Body of pancreas (tissue), 4 donors: ENCODE measurements at regions not wholly inside any gene's neighbourhood (a gene's known extent, or its start where the extent isn't known, plus 50 kb on each side); places are given as distances from the start of the nearest gene placed in this dataset.

ENCODE experiments used
- ATAC-seq: fragments of 150-250 bp; one replicate; pipeline ENCODE4 v1.9.1; 2016
- DNase-seq, 4 donors: peaks; one replicate each; pipeline ENCODE4 v3.0.0-alpha.2; 2019
- H3K27ac ChIP-seq, 4 donors: fragments of 200-600 bp; sonication (generic); 1 replicate in 3 of 4; 2 replicates in 1 of 4; pipeline versions ENCODE4 v1.5.1 to v1.6.1; 2016 to 2019; ENCODE audit warnings: mild to moderate bottlenecking in 1 of 4, mixed read lengths in 1 of 4, moderate library complexity in 1 of 4
- H3K27me3 ChIP-seq, 2 donors: fragments of 200-600 bp; sonication (generic); one replicate each; pipeline ENCODE4 v1.6.0; 2016; ENCODE audit warnings: mild to moderate bottlenecking in 1 of 2
- H3K36me3 ChIP-seq, 2 donors: fragments of 200-600 bp; sonication (generic); replicated peaks in 1 of 2; 2 replicates each; pipeline ENCODE4 v1.5.1; 2016; ENCODE audit warnings: low read depth in 2 of 2; ENCODE audit not compliant: insufficient read depth in 1 of 2
- H3K4me1 ChIP-seq: fragments of 200-600 bp; sonication (generic); one replicate; pipeline ENCODE4 v1.6.0; 2016
- H3K4me3 ChIP-seq, 2 donors: fragments of 200-600 bp; sonication (generic); 1 replicate in 1 of 2; 2 replicates in 1 of 2; pipeline ENCODE4 v1.5.1; 2016 to 2019
- H3K9me3 ChIP-seq, 3 donors: fragments of 200-600 bp; sonication (generic); 1 replicate in 2 of 3; 2 replicates in 1 of 3; pipeline ENCODE4 v1.5.1; 2016
- CTCF ChIP-seq, 7 experiments: fragments of 450-650 bp in 4 of 7; fragments of 200-600 bp in 3 of 7; sonication (generic) in 3 of 7; IDR thresholded peaks; one replicate each; pipeline ENCODE4 v1.5.1; 2016 to 2019; ENCODE audit warnings: antibody characterized with exemption in 7 of 7
- POLR2A ChIP-seq, 3 donors: fragments of 450-650 bp; IDR thresholded peaks; one replicate each; pipeline ENCODE4 v1.6.1; 2016; ENCODE audit warnings: antibody characterized with exemption in 3 of 3, mild to moderate bottlenecking in 2 of 3
- whole genome bisulfite sequencing, 2 donors: methylation state at CpG; one replicate each; pipeline ENCODE4 v1.1.5; 2017; 5-methylcytosine and 5-hydroxymethylcytosine counted together
- intact Hi-C: fragments of 100-400 bp; cut with DNase I; formaldehyde crosslinking; loops from one replicate; pipeline ENCODE4 v1.15.1; 2023

GRCh38 chr18:35789543-35789942 is 182.9 kb upstream of the RMP24 start:
- 79 to 81% methylated on average over 2 of the region's 2 CpGs for WGBS, 2 donors
- no peaks in the 10 kb centered on the region for H3K27me3 ChIP-seq
- no peak overlapping the region for H3K4me3 ChIP-seq
- ATAC-seq = no peak
- no peaks in the 10 kb centered on the region for H3K36me3 ChIP-seq
- intact Hi-C loops = no loop called here
- DNase-seq = no peak
- H3K27ac ChIP-seq = no peak overlapping the region
- H3K9me3 ChIP-seq = no peaks in the 10 kb centered on the region
- TF ChIP-seq POLR2A (IDR thresholded peaks at IDR 0.05) (no peak), CTCF (IDR thresholded peaks at IDR 0.05) (no peak)
- H3K4me1 ChIP-seq = no peaks in the 10 kb centered on the region

DNA sequence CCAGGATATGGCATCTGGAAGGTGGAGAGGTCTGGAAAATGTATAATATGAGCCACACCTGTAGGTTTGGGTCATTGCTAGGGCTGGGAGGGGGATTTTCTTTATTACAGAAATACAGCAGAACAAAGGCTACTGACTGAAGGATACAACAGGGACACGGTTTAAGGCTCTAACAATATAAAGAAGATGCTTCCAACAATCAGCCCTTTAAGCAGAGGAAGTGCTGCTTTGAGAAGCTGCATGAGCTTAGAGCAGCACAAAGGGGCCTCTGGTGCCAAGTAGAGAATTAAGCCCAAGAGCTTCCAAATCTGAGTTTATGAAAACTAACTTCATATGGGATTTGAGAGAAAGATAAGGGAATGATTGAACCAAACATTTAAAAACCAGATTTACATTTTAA is 174.5 kb upstream of the RMP24 start:
- Histone ChIP-seq H3K36me3 (no peaks in the 10 kb centered on the region), H3K4me1 (no peaks in the 10 kb centered on the region), H3K4me3 (no peak overlapping the region), H3K27me3 (no peaks in the 10 kb centered on the region), H3K27ac (no peak overlapping the region), H3K9me3 (no peaks in the 10 kb centered on the region)
- intact Hi-C loops = no loop called here
- DNase-seq (no peak), ATAC-seq (no peak)
- 58 to 68% methylated on average over 1 of the region's 1 CpG for WGBS, 2 donors
- no peak for TF ChIP-seq POLR2A (IDR thresholded peaks at IDR 0.05)
- TF ChIP-seq CTCF (IDR thresholded peaks at IDR 0.05) = no peak

DNA sequence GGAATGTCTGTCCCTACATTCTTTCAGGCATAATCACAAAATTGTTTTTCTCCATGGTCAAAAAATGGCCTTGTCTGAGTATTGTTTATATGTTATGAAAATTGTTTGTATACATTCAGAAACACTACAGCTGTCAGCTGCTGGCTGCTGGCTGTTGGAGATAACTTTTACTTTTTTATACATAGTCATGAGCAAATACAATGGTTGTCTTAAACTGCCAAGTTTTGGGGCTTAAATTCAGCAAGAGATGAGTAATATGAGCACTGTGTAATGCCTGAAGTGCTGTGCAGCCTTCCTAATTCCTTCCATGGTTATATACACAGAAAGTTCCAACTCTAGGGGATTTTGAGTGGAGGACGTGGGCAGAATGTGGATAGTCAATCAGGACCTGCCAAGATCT is 168.9 kb upstream of the RMP24 start:
- Histone ChIP-seq H3K4me3 (no peak overlapping the region), H3K27me3 (no peaks in the 10 kb centered on the region), H3K4me1 (no peaks in the 10 kb centered on the region), H3K36me3 (no peaks in the 10 kb centered on the region), H3K27ac (no peak overlapping the region), H3K9me3 (no peaks in the 10 kb centered on the region)
- TF ChIP-seq POLR2A (IDR thresholded peaks at IDR 0.05) (no peak), CTCF (IDR thresholded peaks at IDR 0.05) (no peak)
- 35 to 58% methylated on average over 1 of the region's 1 CpG for whole genome bisulfite sequencing, 2 donors
- DNase-seq = no peak
- intact Hi-C loops = no loop called here
- no peak for ATAC-seq

GRCh38 chr18:35804377-35804776 is 168.1 kb upstream of the RMP24 start:
- Histone ChIP-seq H3K27me3 (no peaks in the 10 kb centered on the region), H3K27ac (no peak overlapping the region), H3K4me3 (no peak overlapping the region), H3K9me3 (no peaks in the 10 kb centered on the region), H3K36me3 (no peaks in the 10 kb centered on the region), H3K4me1 (no peaks in the 10 kb centered on the region)
- intact Hi-C loops = no loop called here
- no peak for DNase-seq
- no peak for TF ChIP-seq CTCF (IDR thresholded peaks at IDR 0.05)
- no peak for TF ChIP-seq POLR2A (IDR thresholded peaks at IDR 0.05)
- WGBS, 2 donors = 57 to 58% methylated on average over 2 of the region's 2 CpGs
- no peak for ATAC-seq

DNA sequence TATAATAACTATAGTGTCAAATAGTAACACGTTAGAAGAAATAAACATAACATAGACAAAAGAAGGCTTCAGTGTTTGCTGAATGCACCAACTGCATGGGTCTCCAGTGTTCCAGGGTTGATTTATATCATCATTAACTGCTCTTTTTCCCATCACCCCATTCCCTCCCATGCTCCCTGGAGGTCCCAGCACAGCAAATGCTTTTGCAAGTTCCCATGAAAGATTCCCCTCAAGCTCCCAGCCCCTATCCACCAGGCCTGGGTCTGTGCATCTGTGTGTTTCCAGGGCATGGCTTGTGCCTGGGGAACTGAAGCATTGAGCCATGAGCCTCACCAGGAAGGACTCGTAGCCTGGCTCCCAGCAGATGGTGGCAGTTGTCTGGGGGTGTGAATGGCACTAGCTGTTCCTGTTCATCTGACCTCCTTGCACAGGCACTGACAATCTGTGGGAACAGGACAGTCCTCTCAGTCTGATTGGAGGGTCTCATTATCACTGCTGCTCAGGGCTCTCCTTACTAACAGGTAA is 164.6 kb upstream of the RMP24 start:
- no peak for TF ChIP-seq CTCF (IDR thresholded peaks at IDR 0.05)
- no peak for TF ChIP-seq POLR2A (IDR thresholded peaks at IDR 0.05)
- WGBS, 2 donors = 50 to 55% methylated on average over 2 of the region's 2 CpGs
- no peaks in the 10 kb centered on the region for H3K9me3 ChIP-seq
- DNase-seq (no peak), ATAC-seq (no peak)
- no peaks in the 10 kb centered on the region for H3K36me3 ChIP-seq
- H3K4me3 ChIP-seq = no peak overlapping the region
- no peaks in the 10 kb centered on the region for H3K4me1 ChIP-seq
- no peaks in the 10 kb centered on the region for H3K27me3 ChIP-seq
- intact Hi-C loops = no loop called here
- H3K27ac ChIP-seq = no peak overlapping the region
